ENCODE measurements at regions not wholly inside any gene's neighbourhood (a gene's known extent, or its start where the extent isn't known, plus 50 kb on each side); places are given as distances from the start of the nearest gene placed in this dataset.
A peak's percentile ranks its signal among the peaks of the same experiment; 100 is the strongest.

GRCh38 chr18:41025666-41026065, 929.4 kb upstream of the PIK3C3 start (continued):
- TF ChIP-seq IRF4 (IDR thresholded peaks at IDR 0.05; ENCODE audit: low read depth, low read length) (0 out of 2 replicates have a peak, but pooled peaks have one; percentile 19), SMARCA5 (IDR thresholded peaks at IDR 0.05) (no peak), NFXL1 (IDR thresholded peaks at IDR 0.05; ENCODE audit: borderline replicate concordance) (no peak), STAT1 (conservative IDR thresholded peaks at IDR 0.05) (no peak), NBN (IDR thresholded peaks at IDR 0.05) (no peak), FOXM1 (IDR thresholded peaks at IDR 0.05; ENCODE audit: low read depth, low read length) (no peak), KAT2A (conservative IDR thresholded peaks at IDR 0.05; ENCODE audit: control insufficient read depth, low read depth, low read length) (no peak), ZZZ3 (IDR thresholded peaks at IDR 0.05; ENCODE audit: control insufficient read depth, insufficient read length, low read depth) (no peak), RBBP5 (conservative IDR thresholded peaks at IDR 0.05) (no peak), RAD51 (IDR thresholded peaks at IDR 0.05) (no peak), CHD1 (IDR thresholded peaks at IDR 0.05; ENCODE audit: low read depth, low read length) (no peak), ESRRA (IDR thresholded peaks at IDR 0.05; ENCODE audit: low read length) (no peak), YBX1 (IDR thresholded peaks at IDR 0.05) (no peak), ZNF384 (IDR thresholded peaks at IDR 0.05; ENCODE audit: borderline replicate concordance, low read depth, low read length) (no peak), EED (IDR thresholded peaks at IDR 0.05; ENCODE audit: low read depth) (no peak), SMC3 (IDR thresholded peaks at IDR 0.05; ENCODE audit: borderline replicate concordance, low read length) (no peak), TAF1 (IDR thresholded peaks at IDR 0.05; ENCODE audit: borderline replicate concordance, low read depth, low read length) (no peak), SPI1 (IDR thresholded peaks at IDR 0.05; ENCODE audit: borderline replicate concordance, insufficient read depth, low read depth, low read length) (peak; percentile 81), E2F4 (IDR thresholded peaks at IDR 0.05; ENCODE audit: low read depth, low read length) (no peak), TBL1XR1 (IDR thresholded peaks at IDR 0.05; ENCODE audit: low read depth, low read length) (no peak), TCF3 (IDR thresholded peaks at IDR 0.05; ENCODE audit: borderline replicate concordance, insufficient read depth, low read depth, low read length) (no peak), E2F8 (IDR thresholded peaks at IDR 0.05; ENCODE audit: low read depth, partially characterized antibody) (no peak), NR2C2 (IDR thresholded peaks at IDR 0.05; ENCODE audit: borderline replicate concordance, control insufficient read depth, insufficient read length, low read depth) (no peak), IKZF1 (conservative IDR thresholded peaks at IDR 0.05) (peak; percentile 75)
- TF ChIP-seq, protein P1, sequence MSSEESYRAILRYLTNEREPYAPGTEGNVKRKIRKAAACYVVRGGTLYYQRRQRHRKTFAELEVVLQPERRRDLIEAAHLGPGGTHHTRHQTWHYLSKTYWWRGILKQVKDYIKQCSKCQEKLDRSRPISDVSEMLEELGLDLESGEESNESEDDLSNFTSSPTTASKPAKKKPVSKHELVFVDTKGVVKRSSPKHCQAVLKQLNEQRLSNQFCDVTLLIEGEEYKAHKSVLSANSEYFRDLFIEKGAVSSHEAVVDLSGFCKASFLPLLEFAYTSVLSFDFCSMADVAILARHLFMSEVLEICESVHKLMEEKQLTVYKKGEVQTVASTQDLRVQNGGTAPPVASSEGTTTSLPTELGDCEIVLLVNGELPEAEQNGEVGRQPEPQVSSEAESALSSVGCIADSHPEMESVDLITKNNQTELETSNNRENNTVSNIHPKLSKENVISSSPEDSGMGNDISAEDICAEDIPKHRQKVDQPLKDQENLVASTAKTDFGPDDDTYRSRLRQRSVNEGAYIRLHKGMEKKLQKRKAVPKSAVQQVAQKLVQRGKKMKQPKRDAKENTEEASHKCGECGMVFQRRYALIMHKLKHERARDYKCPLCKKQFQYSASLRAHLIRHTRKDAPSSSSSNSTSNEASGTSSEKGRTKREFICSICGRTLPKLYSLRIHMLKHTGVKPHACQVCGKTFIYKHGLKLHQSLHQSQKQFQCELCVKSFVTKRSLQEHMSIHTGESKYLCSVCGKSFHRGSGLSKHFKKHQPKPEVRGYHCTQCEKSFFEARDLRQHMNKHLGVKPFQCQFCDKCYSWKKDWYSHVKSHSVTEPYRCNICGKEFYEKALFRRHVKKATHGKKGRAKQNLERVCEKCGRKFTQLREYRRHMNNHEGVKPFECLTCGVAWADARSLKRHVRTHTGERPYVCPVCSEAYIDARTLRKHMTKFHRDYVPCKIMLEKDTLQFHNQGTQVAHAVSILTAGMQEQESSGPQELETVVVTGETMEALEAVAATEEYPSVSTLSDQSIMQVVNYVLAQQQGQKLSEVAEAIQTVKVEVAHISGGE (CRISPR knock-in tag; IDR thresholded peaks at IDR 0.05), result no peak
- TF ChIP-seq, protein P2, sequence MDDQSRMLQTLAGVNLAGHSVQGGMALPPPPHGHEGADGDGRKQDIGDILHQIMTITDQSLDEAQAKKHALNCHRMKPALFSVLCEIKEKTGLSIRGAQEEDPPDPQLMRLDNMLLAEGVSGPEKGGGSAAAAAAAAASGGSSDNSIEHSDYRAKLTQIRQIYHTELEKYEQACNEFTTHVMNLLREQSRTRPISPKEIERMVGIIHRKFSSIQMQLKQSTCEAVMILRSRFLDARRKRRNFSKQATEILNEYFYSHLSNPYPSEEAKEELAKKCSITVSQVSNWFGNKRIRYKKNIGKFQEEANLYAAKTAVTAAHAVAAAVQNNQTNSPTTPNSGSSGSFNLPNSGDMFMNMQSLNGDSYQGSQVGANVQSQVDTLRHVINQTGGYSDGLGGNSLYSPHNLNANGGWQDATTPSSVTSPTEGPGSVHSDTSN (IDR thresholded peaks at IDR 0.05; ENCODE audit: insufficient replicate concordance, low read depth, low read length), result no peak

Data from GM12878 (cell line).